Ascending aorta (tissue), 2 donors: ENCODE measurements at regions not wholly inside any gene's neighbourhood (a gene's known extent, or its start where the extent isn't known, plus 50 kb on each side); places are given as distances from the start of the nearest gene placed in this dataset.
"Not testable (repeated sequence)": the region's sequence is repeated elsewhere in the genome, so short reads cannot be mapped to it uniquely, and the experiment has no call there.

ENCODE experiments used
- DNase-seq, 2 donors: peaks; one replicate each; pipeline ENCODE4 v3.0.0-alpha.2; 2019; ENCODE audit warnings: low spot score in 2 of 2
- H3K27ac ChIP-seq, 2 donors: fragments of 200-600 bp; sonication (generic); one replicate each; pipeline ENCODE4 v1.5.1; 2016 to 2017; ENCODE audit warnings: mild to moderate bottlenecking in 1 of 2
- H3K27me3 ChIP-seq: fragments of 200-600 bp; sonication (generic); one replicate; pipeline ENCODE4 v1.5.1; 2017
- H3K36me3 ChIP-seq, 2 donors: fragments of 200-600 bp; sonication (generic); one replicate each; pipeline ENCODE4 v1.5.1; 2016
- H3K4me1 ChIP-seq, 2 donors: fragments of 200-600 bp; sonication (generic); one replicate each; pipeline ENCODE4 v1.5.1; 2016 to 2017; ENCODE audit warnings: mild to moderate bottlenecking in 1 of 2
- H3K4me3 ChIP-seq, 2 donors: fragments of 200-600 bp; sonication (generic); one replicate each; pipeline ENCODE4 v1.5.1; 2016 to 2017; ENCODE audit warnings: mild to moderate bottlenecking in 1 of 2
- H3K9me3 ChIP-seq, 2 donors: fragments of 200-600 bp; sonication (generic); one replicate each; pipeline ENCODE4 v1.5.1; 2016
- CTCF ChIP-seq, 3 experiments: fragments of 200-600 bp in 2 of 3; fragments of 450-650 bp in 1 of 3; sonication (generic) in 2 of 3; IDR thresholded peaks; one replicate each; pipeline ENCODE4 v1.5.1; 2016 to 2019; ENCODE audit warnings: antibody characterized with exemption in 3 of 3, mild to moderate bottlenecking in 1 of 3, moderate library complexity in 1 of 3
- intact Hi-C: fragments of 100-400 bp; cut with DNase I; formaldehyde crosslinking; loops from one replicate; pipeline ENCODE4 v1.15.1; 2023

DNA sequence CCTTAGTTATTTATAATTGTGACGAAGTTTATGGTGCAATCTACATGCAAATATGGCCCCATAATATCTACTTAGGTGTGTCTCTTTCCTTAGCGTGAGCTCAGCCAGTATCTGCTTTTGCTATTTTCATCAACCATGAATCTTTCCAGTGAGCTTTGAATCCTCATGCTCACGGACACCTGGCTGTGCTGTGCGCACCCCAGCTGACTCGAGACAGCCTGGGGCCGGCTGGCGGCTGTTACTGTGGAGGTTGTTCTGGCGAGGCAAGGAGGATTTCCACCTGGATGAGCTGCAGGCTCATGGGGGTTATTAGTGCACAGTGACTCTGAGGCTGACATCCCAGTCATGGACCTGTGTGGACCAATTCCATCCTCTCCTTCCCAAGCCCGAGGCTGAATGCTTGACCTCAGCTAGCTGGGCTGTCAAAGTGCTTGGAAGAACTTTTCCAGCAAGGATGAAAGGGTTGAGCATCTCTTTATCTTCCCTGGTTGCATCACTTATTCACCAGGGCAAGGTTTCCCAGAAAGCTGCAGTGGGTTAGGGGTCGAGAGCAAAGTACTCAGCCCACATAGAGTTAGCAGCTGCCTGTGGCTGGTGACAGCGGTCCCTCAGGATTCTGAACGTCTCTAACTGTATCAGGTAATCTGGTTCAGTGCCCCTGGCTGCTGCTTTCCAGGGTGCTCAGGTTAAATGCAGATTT lies 141.7 kb downstream of the ARL4C start:
- no peak overlapping the region for H3K4me3 ChIP-seq
- TF ChIP-seq CTCF (IDR thresholded peaks at IDR 0.05), result no peak
- no peak overlapping the region for H3K27ac ChIP-seq
- DNase-seq, result no peak
- no peaks in the 10 kb centered on the region for H3K4me1 ChIP-seq
- no peaks in the 10 kb centered on the region for H3K9me3 ChIP-seq
- H3K36me3 ChIP-seq, result no peaks in the 10 kb centered on the region
- no peaks in the 10 kb centered on the region for H3K27me3 ChIP-seq
- intact Hi-C loops, result no loop called here

DNA sequence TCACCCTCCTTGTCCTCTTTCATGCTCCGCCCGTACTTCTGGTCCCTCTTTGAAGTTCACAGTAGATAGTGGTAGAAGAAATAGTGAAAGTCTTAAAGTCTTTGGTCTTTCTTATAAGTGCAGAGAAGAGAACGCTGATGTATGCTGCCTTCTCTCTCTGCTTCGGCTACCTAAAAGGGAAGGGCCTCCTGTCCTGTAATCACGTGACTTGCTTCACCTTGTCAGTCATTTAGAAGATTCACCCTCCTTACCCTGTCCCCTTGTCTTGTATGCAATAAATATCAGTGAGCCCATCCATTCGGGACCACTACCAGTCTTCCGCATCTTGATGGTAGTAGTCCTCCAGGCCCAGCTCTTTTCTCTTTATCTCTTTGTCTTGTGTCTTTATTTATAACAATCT lies 144.6 kb downstream of the ARL4C start:
- Histone ChIP-seq H3K4me3 (no peak overlapping the region), H3K4me1 (no peaks in the 10 kb centered on the region), H3K36me3 (no peaks in the 10 kb centered on the region), H3K27me3 (no peaks in the 10 kb centered on the region), H3K9me3 (no peaks in the 10 kb centered on the region), H3K27ac (no peak overlapping the region)
- no peak for TF ChIP-seq CTCF (IDR thresholded peaks at IDR 0.05)
- intact Hi-C loops, result no loop called here
- no peak for DNase-seq

DNA sequence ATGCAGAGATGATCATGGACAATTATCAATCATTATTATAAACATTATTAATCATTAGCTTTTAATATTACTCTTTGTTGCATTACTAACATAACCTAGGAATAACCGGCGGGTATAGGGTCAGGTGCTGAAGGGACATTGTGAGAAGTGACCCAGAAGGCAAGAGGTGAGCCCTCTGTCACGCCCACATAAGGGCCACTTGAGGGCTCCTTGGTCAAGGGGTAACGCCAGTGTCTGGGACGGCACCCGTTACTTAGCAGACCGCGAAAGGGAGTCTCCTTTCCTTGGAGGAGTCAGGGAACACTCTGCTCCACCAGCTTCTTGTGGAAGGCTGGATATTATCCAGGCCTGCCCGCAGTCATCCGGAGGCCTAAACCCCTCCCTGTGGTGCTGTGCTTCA lies 145.0 kb downstream of the ARL4C start:
- intact Hi-C loops, H3K4me3 ChIP-seq, DNase-seq, H3K27ac ChIP-seq, H3K36me3 ChIP-seq, H3K27me3 ChIP-seq, H3K9me3 ChIP-seq, H3K4me1 ChIP-seq: not testable (repeated sequence)

DNA sequence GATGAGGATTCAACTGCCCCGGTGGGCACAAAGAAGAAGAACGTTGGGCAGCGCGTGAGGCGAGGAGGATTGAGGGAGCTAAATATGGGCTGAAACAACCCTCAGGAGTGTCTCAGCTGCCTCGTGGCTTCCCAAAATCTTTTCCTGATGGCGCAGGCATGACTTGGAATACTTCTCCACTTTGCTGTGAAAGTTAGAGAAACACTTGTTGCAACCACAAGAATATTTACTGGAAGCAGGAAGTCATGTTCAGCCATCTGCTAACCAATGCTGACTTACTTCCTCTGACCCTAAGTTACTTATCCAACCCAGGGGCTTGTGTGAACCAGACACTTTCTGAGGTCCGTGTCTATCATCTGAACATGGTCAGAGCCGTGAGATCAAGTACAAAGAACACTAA lies 148.8 kb downstream of the ARL4C start:
- H3K27ac ChIP-seq, result no peak overlapping the region
- no peaks in the 10 kb centered on the region for H3K27me3 ChIP-seq
- H3K36me3 ChIP-seq, result no peaks in the 10 kb centered on the region
- H3K4me1 ChIP-seq, result no peaks in the 10 kb centered on the region
- no peaks in the 10 kb centered on the region for H3K9me3 ChIP-seq
- TF ChIP-seq CTCF (IDR thresholded peaks at IDR 0.05), result no peak
- no peak for DNase-seq
- intact Hi-C loops, result no loop called here
- H3K4me3 ChIP-seq, result no peak overlapping the region

GRCh38 chr2:234345921-234346320 lies 151.0 kb downstream of the ARL4C start:
- H3K9me3 ChIP-seq, result no peaks in the 10 kb centered on the region
- no peaks in the 10 kb centered on the region for H3K4me1 ChIP-seq
- H3K27me3 ChIP-seq, result no peaks in the 10 kb centered on the region
- H3K27ac ChIP-seq, result no peak overlapping the region
- no peaks in the 10 kb centered on the region for H3K36me3 ChIP-seq
- DNase-seq, result no peak
- no peak for TF ChIP-seq CTCF (IDR thresholded peaks at IDR 0.05)
- H3K4me3 ChIP-seq, result no peak overlapping the region
- intact Hi-C loops, result no loop called here

DNA sequence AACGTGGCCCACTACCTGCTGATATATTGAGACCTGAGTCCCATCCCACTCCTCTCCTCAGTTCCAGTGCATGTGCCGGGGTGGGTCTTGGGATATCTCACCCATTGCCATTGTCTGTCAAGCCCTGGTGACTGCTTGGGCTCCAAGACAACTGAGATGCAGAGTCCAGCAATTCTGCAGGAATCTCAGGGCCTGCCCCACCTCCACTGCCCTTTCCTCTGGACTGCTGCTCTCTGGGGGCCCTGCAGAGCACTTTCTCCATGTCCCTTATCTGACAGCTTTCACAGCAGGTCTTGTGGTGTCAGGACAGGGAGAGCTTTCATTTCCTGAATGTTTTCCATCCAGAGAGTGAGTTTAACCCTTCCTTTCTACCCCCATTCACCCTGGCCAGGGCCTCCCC lies 152.9 kb downstream of the ARL4C start:
- Histone ChIP-seq H3K4me3 (no peak overlapping the region), H3K36me3 (no peaks in the 10 kb centered on the region), H3K27ac (no peak overlapping the region), H3K4me1 (no peaks in the 10 kb centered on the region), H3K27me3 (no peaks in the 10 kb centered on the region), H3K9me3 (no peaks in the 10 kb centered on the region)
- no peak for TF ChIP-seq CTCF (IDR thresholded peaks at IDR 0.05)
- intact Hi-C loops, result no loop called here
- DNase-seq, result no peak
